KMS-11 (cell line): ENCODE measurements at regions not wholly inside any gene's neighbourhood (a gene's known extent, or its start where the extent isn't known, plus 50 kb on each side); places are given as distances from the start of the nearest gene placed in this dataset.

ENCODE experiments used
- H2AFZ ChIP-seq: fragments of 200-600 bp; sonication (generic); 2 replicates; pipeline ENCODE4 v1.6.1; 2016; ENCODE audit warnings: antibody characterized with exemption, mixed run types, low read depth
- H3K27ac ChIP-seq: fragments of 200-600 bp; sonication (generic); 2 replicates; pipeline ENCODE4 v1.6.1; 2016; ENCODE audit warnings: mild to moderate bottlenecking, mixed run types
- H3K27me3 ChIP-seq: fragments of 200-600 bp; sonication (generic); 2 replicates; pipeline ENCODE4 v1.6.1; 2017; ENCODE audit warnings: mild to moderate bottlenecking, low read depth, mixed run types, moderate library complexity; ENCODE audit not compliant: insufficient read depth
- H3K36me3 ChIP-seq: fragments of 200-600 bp; sonication (generic); 2 replicates; pipeline ENCODE4 v1.6.1; 2017; ENCODE audit warnings: mild to moderate bottlenecking, mixed run types; ENCODE audit not compliant: insufficient read depth
- H3K4me1 ChIP-seq: fragments of 200-600 bp; sonication (generic); 2 replicates; pipeline ENCODE4 v1.6.1; 2016; ENCODE audit warnings: mild to moderate bottlenecking, low read depth, mixed run types; ENCODE audit not compliant: poor library complexity, severe bottlenecking
- H3K4me2 ChIP-seq: fragments of 200-600 bp; sonication (generic); 2 replicates; pipeline ENCODE4 v1.7.0; 2016; ENCODE audit warnings: mild to moderate bottlenecking, mixed run types
- H3K4me3 ChIP-seq: fragments of 200-600 bp; sonication (generic); IDR thresholded peaks from 2 replicates; pipeline ENCODE4 v1.6.1; 2017; ENCODE audit warnings: low read depth, low read length, mixed read lengths; ENCODE audit not compliant: insufficient read depth
- H3K79me2 ChIP-seq: fragments of 200-600 bp; sonication (generic); 2 replicates; pipeline ENCODE4 v1.6.1; 2016; ENCODE audit warnings: low read depth, mixed run types; ENCODE audit not compliant: insufficient read depth
- H3K9ac ChIP-seq: fragments of 200-600 bp; sonication (generic); 2 replicates; pipeline ENCODE4 v1.6.1; 2016; ENCODE audit warnings: mild to moderate bottlenecking, mixed run types
- H4K20me1 ChIP-seq: fragments of 200-600 bp; sonication (generic); 2 replicates; pipeline ENCODE4 v1.6.1; 2016; ENCODE audit warnings: mild to moderate bottlenecking, mixed run types; ENCODE audit not compliant: insufficient read depth
- TF ChIP-seq, protein P1 (sequence below): fragments of 200-600 bp; sonication (generic); conservative IDR thresholded peaks from 2 replicates; pipeline ENCODE4 v1.6.1; 2017; ENCODE audit warnings: low read depth, mild to moderate bottlenecking, antibody characterized with exemption, low read length, moderate library complexity, mixed read lengths

DNA sequence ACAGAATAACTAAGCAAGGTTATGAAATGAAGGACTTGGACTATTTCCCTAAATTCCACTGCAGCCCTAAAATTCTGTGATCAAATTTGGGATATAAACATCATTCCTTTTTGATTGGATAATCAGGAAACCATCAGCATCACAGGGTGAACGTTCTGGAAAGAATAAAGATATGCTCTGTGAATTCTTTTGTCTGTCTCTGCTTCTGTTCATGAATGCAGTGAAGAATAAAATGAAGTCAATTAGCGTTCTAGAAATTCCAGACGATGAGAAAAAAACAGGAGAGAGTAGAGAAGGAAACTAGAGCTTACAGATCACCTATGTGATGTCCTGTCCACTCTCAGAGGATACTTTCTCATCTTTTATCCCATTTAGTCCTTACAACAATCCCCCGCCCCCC is 295.1 kb upstream of the SOX9 start:
- H4K20me1 ChIP-seq, result no peaks in the 10 kb centered on the region
- no peaks in the 10 kb centered on the region for H3K79me2 ChIP-seq
- no peak overlapping the region for H3K4me2 ChIP-seq
- no peaks in the 10 kb centered on the region for H3K27me3 ChIP-seq
- TF ChIP-seq, protein P1, sequence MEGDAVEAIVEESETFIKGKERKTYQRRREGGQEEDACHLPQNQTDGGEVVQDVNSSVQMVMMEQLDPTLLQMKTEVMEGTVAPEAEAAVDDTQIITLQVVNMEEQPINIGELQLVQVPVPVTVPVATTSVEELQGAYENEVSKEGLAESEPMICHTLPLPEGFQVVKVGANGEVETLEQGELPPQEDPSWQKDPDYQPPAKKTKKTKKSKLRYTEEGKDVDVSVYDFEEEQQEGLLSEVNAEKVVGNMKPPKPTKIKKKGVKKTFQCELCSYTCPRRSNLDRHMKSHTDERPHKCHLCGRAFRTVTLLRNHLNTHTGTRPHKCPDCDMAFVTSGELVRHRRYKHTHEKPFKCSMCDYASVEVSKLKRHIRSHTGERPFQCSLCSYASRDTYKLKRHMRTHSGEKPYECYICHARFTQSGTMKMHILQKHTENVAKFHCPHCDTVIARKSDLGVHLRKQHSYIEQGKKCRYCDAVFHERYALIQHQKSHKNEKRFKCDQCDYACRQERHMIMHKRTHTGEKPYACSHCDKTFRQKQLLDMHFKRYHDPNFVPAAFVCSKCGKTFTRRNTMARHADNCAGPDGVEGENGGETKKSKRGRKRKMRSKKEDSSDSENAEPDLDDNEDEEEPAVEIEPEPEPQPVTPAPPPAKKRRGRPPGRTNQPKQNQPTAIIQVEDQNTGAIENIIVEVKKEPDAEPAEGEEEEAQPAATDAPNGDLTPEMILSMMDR, result no peak
- no peak overlapping the region for H3K27ac ChIP-seq
- H2AFZ ChIP-seq, result no peak overlapping the region
- no peaks in the 10 kb centered on the region for H3K36me3 ChIP-seq
- no peak overlapping the region for H3K4me3 ChIP-seq
- H3K9ac ChIP-seq, result no peak overlapping the region
- H3K4me1 ChIP-seq, result no peaks in the 10 kb centered on the region

DNA sequence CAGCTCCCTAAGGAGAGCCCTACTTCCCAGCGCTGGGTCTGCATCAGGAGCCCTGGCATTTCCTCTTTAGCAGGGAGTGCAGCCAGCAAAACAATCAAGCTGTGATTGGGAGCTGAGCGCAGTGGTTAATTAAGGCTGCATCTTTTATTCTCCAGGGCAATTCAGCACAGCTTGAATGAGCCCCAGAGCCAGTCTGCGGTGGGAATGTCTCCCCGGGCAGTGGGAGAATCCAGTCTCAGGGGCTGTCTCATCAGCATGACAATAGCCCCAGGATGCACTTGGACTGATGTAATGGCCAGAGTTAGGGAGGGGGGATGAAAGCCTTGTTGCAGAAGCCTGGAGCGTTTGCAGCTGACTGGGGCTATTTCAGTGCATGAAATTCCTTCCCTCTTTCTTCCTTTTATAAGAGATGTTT is 292.6 kb upstream of the SOX9 start:
- no peaks in the 10 kb centered on the region for H3K27me3 ChIP-seq
- H3K4me2 ChIP-seq, result no peak overlapping the region
- H3K4me1 ChIP-seq, result no peaks in the 10 kb centered on the region
- TF ChIP-seq, protein P1, result no peak
- H3K4me3 ChIP-seq, result no peak overlapping the region
- H4K20me1 ChIP-seq, result no peaks in the 10 kb centered on the region
- no peak overlapping the region for H3K9ac ChIP-seq
- H3K36me3 ChIP-seq, result no peaks in the 10 kb centered on the region
- H3K79me2 ChIP-seq, result no peaks in the 10 kb centered on the region
- no peak overlapping the region for H3K27ac ChIP-seq
- no peak overlapping the region for H2AFZ ChIP-seq

DNA sequence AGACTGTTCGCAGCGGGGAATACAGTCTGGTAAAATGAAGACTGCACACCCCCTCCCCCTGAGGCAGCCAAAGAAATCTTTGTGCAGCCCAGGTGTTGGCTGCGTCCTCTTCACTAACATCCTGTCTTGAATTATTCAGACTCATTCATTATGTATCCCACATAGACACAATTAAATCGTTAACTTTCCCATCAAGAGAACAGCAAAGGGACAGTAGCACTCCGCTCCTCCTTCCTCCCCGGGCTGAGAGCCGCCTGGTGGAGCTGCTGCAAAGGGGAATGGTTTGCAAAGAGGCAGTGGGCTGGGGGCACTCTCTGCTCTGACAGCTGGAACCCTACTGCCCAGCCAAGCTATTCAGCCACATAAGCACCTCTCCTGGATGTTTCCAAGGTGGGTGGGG is 290.0 kb upstream of the SOX9 start:
- no peaks in the 10 kb centered on the region for H4K20me1 ChIP-seq
- H3K27ac ChIP-seq, result no peak overlapping the region
- no peaks in the 10 kb centered on the region for H3K4me1 ChIP-seq
- H3K36me3 ChIP-seq, result no peaks in the 10 kb centered on the region
- no peak overlapping the region for H3K4me3 ChIP-seq
- no peak overlapping the region for H2AFZ ChIP-seq
- H3K4me2 ChIP-seq, result no peak overlapping the region
- no peaks in the 10 kb centered on the region for H3K27me3 ChIP-seq
- TF ChIP-seq, protein P1, result no peak
- H3K9ac ChIP-seq, result no peak overlapping the region
- no peaks in the 10 kb centered on the region for H3K79me2 ChIP-seq

DNA sequence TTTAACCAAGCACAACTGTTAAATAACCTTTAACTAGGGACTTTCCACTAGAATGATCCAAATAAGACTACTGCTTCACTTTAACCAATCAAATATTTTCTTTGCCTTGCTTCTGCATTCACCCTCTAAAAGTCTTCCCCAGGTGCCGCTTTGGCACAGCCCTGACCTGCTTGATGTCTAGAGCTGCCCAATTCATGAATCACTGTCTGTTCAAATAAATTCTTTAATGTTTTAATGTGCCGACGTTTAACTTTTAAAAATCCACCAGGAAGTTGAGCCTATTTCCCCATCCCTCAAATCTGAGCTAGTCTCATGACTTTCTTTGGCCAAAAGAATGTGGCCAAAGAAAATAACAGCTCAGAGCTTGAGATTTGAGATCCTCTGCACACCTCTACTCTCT is 277.8 kb upstream of the SOX9 start:
- H3K79me2 ChIP-seq, result no peaks in the 10 kb centered on the region
- no peak overlapping the region for H3K9ac ChIP-seq

More for the DNA sequence above, 277.8 kb upstream of the SOX9 start:
- H2AFZ ChIP-seq, result no peak overlapping the region
- H3K4me1 ChIP-seq, result no peaks in the 10 kb centered on the region
- H3K27me3 ChIP-seq, result no peaks in the 10 kb centered on the region
- H3K36me3 ChIP-seq, result no peaks in the 10 kb centered on the region
- no peak overlapping the region for H3K27ac ChIP-seq
- no peak overlapping the region for H3K4me3 ChIP-seq
- TF ChIP-seq, protein P1, result no peak
- H4K20me1 ChIP-seq, result no peaks in the 10 kb centered on the region
- no peak overlapping the region for H3K4me2 ChIP-seq
